ENCODE measurements at regions not wholly inside any gene's neighbourhood (a gene's known extent, or its start where the extent isn't known, plus 50 kb on each side); places are given as distances from the start of the nearest gene placed in this dataset.

DNA sequence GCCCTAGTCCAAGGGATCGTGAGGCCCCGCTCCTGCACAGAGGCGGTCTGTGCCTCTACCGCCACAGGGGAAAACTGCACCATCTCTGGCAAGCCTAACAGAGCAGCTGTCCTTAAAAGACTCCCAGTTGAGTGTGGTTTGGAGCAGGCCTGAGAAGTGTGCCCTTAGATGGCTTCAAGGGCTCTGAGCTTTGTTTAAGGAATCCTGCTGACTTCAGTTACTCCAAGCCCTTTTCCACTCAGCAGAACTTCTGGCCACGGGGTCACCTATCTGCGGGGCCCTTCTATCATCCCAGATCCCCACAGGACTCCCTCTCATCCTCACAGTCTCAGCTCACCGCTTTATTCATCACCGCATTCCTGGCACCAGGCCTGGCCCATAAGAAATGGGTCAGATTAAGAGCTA lies 131.5 kb downstream of the CCDC74A start:
- Histone ChIP-seq H2BK15ac (ENCODE audit: low read length) (no peak overlapping the region), H3K14ac (ENCODE audit: insufficient read length) (no peak overlapping the region), H3K23me2 (ENCODE audit: low read depth, low read length) (no peaks in the 10 kb centered on the region), H3K36me3 (ENCODE audit: control insufficient read depth in 2 of 4, insufficient read depth in 4 of 4, low read length in 3 of 4) (no peaks in the 10 kb centered on the region), H3K4ac (replicated peaks; ENCODE audit: insufficient read length, low read depth, low read length) (no peak overlapping the region), H4K91ac (replicated peaks; ENCODE audit: insufficient read length, low read length) (no peak overlapping the region), H2AK5ac (ENCODE audit: low read depth, low read length) (no peak overlapping the region), H3K79me1 (ENCODE audit: low read depth, low read length) (no peaks in the 10 kb centered on the region), H4K8ac (ENCODE audit: extremely low read depth, insufficient read depth, low read length) (0 out of 2 replicates have a peak overlapping the region, but pooled peaks have one; percentile 68), H3K4me2 (ENCODE audit: insufficient read depth in 1 of 2, low read depth in 2 of 2, low read length in 2 of 2) (no peak overlapping the region), H3K23ac (ENCODE audit: insufficient read length) (no peak overlapping the region), H3K9ac (replicated peaks in 1 of 4; ENCODE audit: extremely low read depth in 1 of 4, low read depth in 3 of 4, low read length in 3 of 4) (no peak overlapping the region), H4K5ac (ENCODE audit: insufficient read length, low read depth, low read length) (no peak overlapping the region), H4K20me1 (replicated peaks in 1 of 2; ENCODE audit: control insufficient read depth in 1 of 2, insufficient read depth in 2 of 2, low read length in 2 of 2) (no peaks in the 10 kb centered on the region), H2BK12ac (ENCODE audit: low read depth, low read length) (no peak overlapping the region), H2BK120ac (replicated peaks; ENCODE audit: low read depth, low read length) (no peak overlapping the region), H2BK20ac (ENCODE audit: low read length) (no peak overlapping the region), H2AFZ (ENCODE audit: low read length) (no peak overlapping the region), H3K56ac (replicated peaks; ENCODE audit: insufficient read length, low read depth, low read length) (no peak overlapping the region), H3K4me3 (ENCODE audit: extremely low read depth in 1 of 4, insufficient read depth in 2 of 4, low read depth in 3 of 4, low read length in 4 of 4) (no peak overlapping the region), H3K4me1 (replicated peaks in 1 of 4; ENCODE audit: control insufficient read depth in 3 of 4, insufficient read depth in 4 of 4, low read length in 3 of 4) (no peaks in the 10 kb centered on the region), H3K79me2 (ENCODE audit: control insufficient read depth in 1 of 2, insufficient read depth in 2 of 2, low read length in 2 of 2) (no peaks in the 10 kb centered on the region), H3K27ac (ENCODE audit: low read depth, low read length) (no peak overlapping the region; the same call in 1 of the 2 replicates), H3K18ac (ENCODE audit: extremely low read depth, low read length) (no peak overlapping the region), H2BK5ac (ENCODE audit: low read depth, low read length) (no peak overlapping the region), H3K27me3 (replicated peaks in 1 of 4; ENCODE audit: control insufficient read depth in 3 of 4, extremely low read depth in 1 of 4, insufficient read depth in 3 of 4, low read length in 3 of 4) (no peaks in the 10 kb centered on the region), H3K9me3 (ENCODE audit: insufficient read depth in 2 of 2, low read depth in 1 of 2, low read length in 1 of 2) (peaks cover 0 to 20% of the 10 kb centered on the region in 2 experiments; a peak in 1 of 4 replicates)
- FAIRE-seq (no peak), DNase-seq (ENCODE audit: low read depth in 1 of 2, low spot score in 2 of 2) (no peak)
- TF ChIP-seq CEBPB (IDR thresholded peaks at IDR 0.05; ENCODE audit: low read depth, low read length) (no peak), RFX5 (IDR thresholded peaks at IDR 0.05; ENCODE audit: borderline replicate concordance, low read depth, low read length) (no peak), SP4 (IDR thresholded peaks at IDR 0.05; ENCODE audit: low read length) (no peak), SRF (IDR thresholded peaks at IDR 0.05; ENCODE audit: low read depth, low read length) (no peak), JUN (IDR thresholded peaks at IDR 0.05; ENCODE audit: low read depth, low read length) (no peak), SIX5 (IDR thresholded peaks at IDR 0.05; ENCODE audit: low read depth, low read length) (no peak), EZH2 (IDR thresholded peaks at IDR 0.05; ENCODE audit: low read depth, low read length, severe bottlenecking) (no peak), JUND (IDR thresholded peaks at IDR 0.05; ENCODE audit: low read length) (no peak), YY1 (IDR thresholded peaks at IDR 0.05; ENCODE audit: low read depth, low read length) (no peak)
- TF ChIP-seq, protein P1, sequence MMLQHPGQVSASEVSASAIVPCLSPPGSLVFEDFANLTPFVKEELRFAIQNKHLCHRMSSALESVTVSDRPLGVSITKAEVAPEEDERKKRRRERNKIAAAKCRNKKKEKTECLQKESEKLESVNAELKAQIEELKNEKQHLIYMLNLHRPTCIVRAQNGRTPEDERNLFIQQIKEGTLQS (IDR thresholded peaks at IDR 0.05; ENCODE audit: insufficient read depth, low read depth, low read length): no peak
- 93% methylated on average over 4 of the region's 8 CpGs; no CpG with 5 or more reads in 1 of the 2 experiments for WGBS, 2 experiments (ENCODE audit: extremely low coverage in 1 of 2, insufficient coverage in 1 of 2, insufficient read length in 1 of 2, insufficient replicate concordance in 2 of 2, low coverage in 1 of 2, low lambda C conversion rate in 2 of 2, missing lambda C conversion rate in 1 of 2)
- ChIA-PET POLR2A (ENCODE audit: partially characterized antibody) (no interaction called here), CTCF (ENCODE audit: partially characterized antibody) (interaction anchor here (1.4 kb wide), 1 partner anchor 23 kb away, joined by 5 read pairs; no protein-coding TSS in a partner anchor)
